HG02759 (cell line): ENCODE measurements at regions not wholly inside any gene's neighbourhood (a gene's known extent, or its start where the extent isn't known, plus 50 kb on each side); places are given as distances from the start of the nearest gene placed in this dataset.

Experiments
- ATAC-seq: cut with Tn5 transposase; IDR thresholded peaks from one replicate; pipeline ENCODE4 v1.9.1; 2021; ENCODE audit warnings: mild to moderate bottlenecking, moderate library complexity; ENCODE audit not compliant: unreplicated experiment

GRCh38 chr5:174307031-174307408 lies 261.5 kb downstream of the NSG2 start:
- no peak for ATAC-seq

GRCh38 chr5:174307656-174308271 lies 262.3 kb downstream of the NSG2 start:
- ATAC-seq = no peak

- ATAC-seq = no peak
Observed at GRCh38 chr5:174309131-174309795, 263.8 kb downstream of the NSG2 start.

- no peak for ATAC-seq
Observed at GRCh38 chr5:174310243-174310642, 264.7 kb downstream of the NSG2 start.

- ATAC-seq = no peak
Observed at GRCh38 chr5:174310706-174311105, 265.2 kb downstream of the NSG2 start.

GRCh38 chr5:174311121-174311520 lies 265.6 kb downstream of the NSG2 start:
- ATAC-seq = no peak

- peak; percentile 80 for ATAC-seq
Observed at GRCh38 chr5:174311531-174312269, 266.2 kb downstream of the NSG2 start.

- ATAC-seq = no peak
Observed at GRCh38 chr5:174312270-174312617, 266.7 kb downstream of the NSG2 start.

GRCh38 chr5:174312641-174313040 lies 267.1 kb downstream of the NSG2 start:
- no peak for ATAC-seq

GRCh38 chr5:174313615-174314014 lies 268.1 kb downstream of the NSG2 start:
- ATAC-seq = no peak

- no peak for ATAC-seq
Observed at GRCh38 chr5:174314261-174314660, 268.8 kb downstream of the NSG2 start.

GRCh38 chr5:174315471-174315870 lies 270.0 kb downstream of the NSG2 start:
- no peak for ATAC-seq

- ATAC-seq = no peak
Observed at GRCh38 chr5:174315871-174316270, 270.4 kb downstream of the NSG2 start.

- ATAC-seq = no peak
Observed at GRCh38 chr5:174316326-174316725, 270.8 kb downstream of the NSG2 start.

GRCh38 chr5:174317256-174317894 lies 271.9 kb downstream of the NSG2 start:
- ATAC-seq = no peak

- no peak for ATAC-seq
Observed at GRCh38 chr5:174318578-174318977, 273.1 kb downstream of the NSG2 start.

GRCh38 chr5:174319551-174319950 lies 274.0 kb downstream of the NSG2 start:
- no peak for ATAC-seq

- ATAC-seq = no peak
Observed at GRCh38 chr5:174320051-174320450, 274.5 kb downstream of the NSG2 start.

- ATAC-seq = no peak
Observed at GRCh38 chr5:174323878-174324281, 278.4 kb downstream of the NSG2 start.

GRCh38 chr5:174324680-174325079 lies 279.2 kb downstream of the NSG2 start:
- ATAC-seq = no peak

- no peak for ATAC-seq
Observed at GRCh38 chr5:174325431-174325830, 279.9 kb downstream of the NSG2 start.

GRCh38 chr5:174325961-174326360 lies 280.5 kb downstream of the NSG2 start:
- no peak for ATAC-seq
